Esophagus squamous epithelium (tissue), 4 donors: ENCODE measurements at regions not wholly inside any gene's neighbourhood (a gene's known extent, or its start where the extent isn't known, plus 50 kb on each side); places are given as distances from the start of the nearest gene placed in this dataset.

Experiments
- POLR2A ChIP-seq, 4 donors: fragments of 450-650 bp; IDR thresholded peaks; one replicate each; pipeline ENCODE4 v1.6.1; 2017; ENCODE audit warnings: antibody characterized with exemption in 4 of 4, mild to moderate bottlenecking in 4 of 4, moderate library complexity in 3 of 4
- TF ChIP-seq, protein P1 (sequence below), 6 experiments: fragments of 450-650 bp in 4 of 6; fragments of 200-600 bp in 2 of 6; sonication (generic) in 2 of 6; IDR thresholded peaks; one replicate each; pipeline ENCODE4 v1.5.1; 2016 to 2019; ENCODE audit warnings: antibody characterized with exemption in 6 of 6, mild to moderate bottlenecking in 4 of 6, moderate library complexity in 4 of 6

DNA sequence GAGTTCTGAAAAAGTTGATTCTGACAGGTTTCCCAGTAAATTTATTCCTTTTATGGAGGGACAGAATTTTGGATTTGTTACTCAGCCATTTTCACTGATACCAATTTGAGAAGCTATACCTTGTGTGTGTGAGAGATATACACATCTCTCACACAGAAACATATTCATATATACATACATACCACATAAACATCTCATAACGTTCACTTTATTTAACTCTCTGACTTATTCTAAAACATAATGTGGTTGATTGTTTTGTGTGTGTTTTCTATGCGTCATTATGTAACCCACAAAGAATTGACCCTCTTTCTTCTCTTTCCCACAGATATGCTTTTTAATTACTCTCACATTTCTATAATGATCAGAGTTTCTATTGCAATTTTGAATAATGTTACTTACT lies 570.8 kb upstream of the TLE4 start:
- TF ChIP-seq, protein P1, sequence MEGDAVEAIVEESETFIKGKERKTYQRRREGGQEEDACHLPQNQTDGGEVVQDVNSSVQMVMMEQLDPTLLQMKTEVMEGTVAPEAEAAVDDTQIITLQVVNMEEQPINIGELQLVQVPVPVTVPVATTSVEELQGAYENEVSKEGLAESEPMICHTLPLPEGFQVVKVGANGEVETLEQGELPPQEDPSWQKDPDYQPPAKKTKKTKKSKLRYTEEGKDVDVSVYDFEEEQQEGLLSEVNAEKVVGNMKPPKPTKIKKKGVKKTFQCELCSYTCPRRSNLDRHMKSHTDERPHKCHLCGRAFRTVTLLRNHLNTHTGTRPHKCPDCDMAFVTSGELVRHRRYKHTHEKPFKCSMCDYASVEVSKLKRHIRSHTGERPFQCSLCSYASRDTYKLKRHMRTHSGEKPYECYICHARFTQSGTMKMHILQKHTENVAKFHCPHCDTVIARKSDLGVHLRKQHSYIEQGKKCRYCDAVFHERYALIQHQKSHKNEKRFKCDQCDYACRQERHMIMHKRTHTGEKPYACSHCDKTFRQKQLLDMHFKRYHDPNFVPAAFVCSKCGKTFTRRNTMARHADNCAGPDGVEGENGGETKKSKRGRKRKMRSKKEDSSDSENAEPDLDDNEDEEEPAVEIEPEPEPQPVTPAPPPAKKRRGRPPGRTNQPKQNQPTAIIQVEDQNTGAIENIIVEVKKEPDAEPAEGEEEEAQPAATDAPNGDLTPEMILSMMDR (IDR thresholded peaks at IDR 0.05), result no peak
- TF ChIP-seq POLR2A (IDR thresholded peaks at IDR 0.05), result no peak
